GM19397 (cell line): ENCODE measurements at regions not wholly inside any gene's neighbourhood (a gene's known extent, or its start where the extent isn't known, plus 50 kb on each side); places are given as distances from the start of the nearest gene placed in this dataset.

Source experiments
- ATAC-seq: cut with Tn5 transposase; IDR thresholded peaks from one replicate; pipeline ENCODE4 v1.9.1; 2021; ENCODE audit warnings: mild to moderate bottlenecking, moderate library complexity; ENCODE audit not compliant: unreplicated experiment

DNA sequence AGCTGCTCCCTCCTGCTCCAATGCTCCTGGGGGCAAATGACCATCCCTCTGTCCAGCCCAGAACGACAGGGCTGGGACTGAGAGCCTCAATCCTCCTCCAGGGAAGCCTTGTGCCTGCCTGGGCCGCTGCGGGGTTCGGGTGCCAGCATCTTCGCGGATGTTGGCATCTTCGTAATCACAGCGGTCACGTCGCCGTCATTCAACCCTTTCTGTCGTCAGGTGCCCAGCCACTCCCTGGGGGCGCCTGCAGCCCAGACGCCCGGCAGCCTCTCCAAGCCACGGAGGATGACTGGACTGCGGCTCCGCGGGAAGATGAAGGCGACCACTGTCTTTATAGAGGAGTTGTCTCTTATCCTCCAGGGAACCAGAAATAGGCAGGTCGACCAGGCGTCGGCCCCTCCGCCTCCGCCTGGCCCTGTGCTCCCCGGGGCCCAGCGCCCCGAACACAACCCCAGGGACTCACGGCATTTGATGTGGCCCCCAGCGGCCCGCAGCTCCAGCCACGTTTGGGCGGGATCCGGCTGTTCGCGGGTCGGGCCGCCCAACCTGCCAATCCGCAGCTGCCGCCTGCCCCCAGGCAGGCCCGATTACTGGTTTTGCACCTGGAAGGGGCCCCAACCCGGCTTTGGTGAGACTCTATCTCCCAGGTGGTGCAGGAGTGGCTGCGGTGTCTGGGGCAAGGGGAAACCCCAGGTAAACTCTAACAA is 113.9 kb downstream of the THNSL2 start:
- no peak for ATAC-seq

DNA sequence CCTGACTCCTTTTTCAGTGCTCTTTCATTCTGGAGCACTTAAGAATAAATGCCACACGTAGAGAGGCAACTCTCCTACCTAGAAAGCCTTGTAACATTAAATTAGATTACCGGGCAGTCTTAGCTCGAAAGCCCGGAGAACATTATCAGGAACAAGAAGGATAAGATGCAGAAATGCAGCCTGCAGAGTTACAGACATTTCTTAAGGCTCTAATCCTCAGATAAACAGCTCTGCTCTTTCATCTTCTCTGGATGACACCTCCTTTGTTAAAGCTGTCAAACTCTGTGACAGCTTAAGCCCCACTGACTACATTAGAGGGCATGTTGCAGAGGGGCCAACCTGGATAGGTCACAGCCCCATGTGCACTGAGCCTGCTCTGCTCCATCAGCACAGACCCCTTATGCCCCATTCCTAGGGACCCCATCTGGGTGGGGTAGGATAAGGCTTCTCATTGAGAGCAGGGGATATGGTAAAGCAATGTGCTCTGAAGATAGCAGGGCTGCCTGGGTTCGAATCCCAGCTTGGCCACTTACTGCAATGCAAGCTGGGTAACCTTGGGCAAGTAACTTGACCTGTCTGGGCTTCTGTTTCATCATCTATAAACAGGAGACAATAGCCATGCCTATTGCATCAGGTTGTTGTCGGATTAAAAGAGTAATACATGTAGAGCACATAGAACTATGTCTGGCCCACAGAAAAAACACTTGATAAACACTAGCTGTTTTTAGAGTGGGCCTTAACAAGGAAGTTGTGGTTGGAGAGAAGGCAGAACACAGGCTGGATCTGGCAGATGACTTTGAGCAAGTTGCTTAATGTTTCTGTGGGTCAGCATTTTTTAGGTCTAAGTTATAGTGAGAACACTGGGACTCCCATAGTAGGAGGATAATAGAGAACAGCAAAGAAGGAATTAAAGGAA is 111.4 kb downstream of the THNSL2 start:
- no peak for ATAC-seq

GRCh38 chr2:88269836-88270235 is 99.7 kb downstream of the THNSL2 start:
- ATAC-seq = no peak

GRCh38 chr2:88265352-88266303 is 95.5 kb downstream of the THNSL2 start:
- ATAC-seq = no peak

DNA sequence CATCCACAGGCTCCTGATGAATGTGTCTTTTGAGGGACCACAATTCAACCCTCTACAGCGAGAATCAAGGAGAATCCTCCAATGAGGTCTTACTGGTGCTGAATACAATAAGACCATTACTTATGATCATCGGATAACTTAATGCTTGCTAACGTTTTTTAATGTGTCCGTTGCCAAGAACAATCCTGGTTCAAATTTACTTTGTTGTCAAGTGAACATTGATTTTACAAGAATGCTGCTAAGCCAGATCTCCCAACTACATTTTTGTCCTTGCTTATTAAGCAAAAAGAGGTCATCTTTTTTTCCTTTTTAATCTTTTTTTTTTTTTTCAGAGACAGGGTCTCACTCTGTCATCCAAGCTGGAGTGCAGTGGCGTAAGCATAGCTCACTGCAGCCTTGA is 93.7 kb downstream of the THNSL2 start:
- ATAC-seq = no peak

DNA sequence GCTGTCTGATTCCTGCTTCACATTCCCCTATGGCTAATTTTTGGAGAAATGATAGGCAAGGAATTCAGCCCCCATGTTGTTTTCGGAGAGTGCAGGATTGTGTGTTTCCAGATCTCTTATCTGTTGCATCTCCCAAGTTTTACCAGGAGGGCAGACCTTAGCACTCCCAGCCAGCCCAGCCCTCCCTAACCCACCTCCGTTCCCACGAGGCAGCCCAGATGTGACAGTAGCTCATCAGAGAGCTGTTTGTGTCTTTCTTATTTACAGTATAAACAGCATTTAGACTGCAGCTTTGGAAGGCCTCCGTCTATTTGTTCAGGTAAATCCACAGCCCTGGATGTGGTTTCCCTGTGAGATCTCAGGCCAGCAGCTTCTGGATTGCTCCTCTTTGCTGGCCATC is 91.6 kb downstream of the THNSL2 start:
- no peak for ATAC-seq

DNA sequence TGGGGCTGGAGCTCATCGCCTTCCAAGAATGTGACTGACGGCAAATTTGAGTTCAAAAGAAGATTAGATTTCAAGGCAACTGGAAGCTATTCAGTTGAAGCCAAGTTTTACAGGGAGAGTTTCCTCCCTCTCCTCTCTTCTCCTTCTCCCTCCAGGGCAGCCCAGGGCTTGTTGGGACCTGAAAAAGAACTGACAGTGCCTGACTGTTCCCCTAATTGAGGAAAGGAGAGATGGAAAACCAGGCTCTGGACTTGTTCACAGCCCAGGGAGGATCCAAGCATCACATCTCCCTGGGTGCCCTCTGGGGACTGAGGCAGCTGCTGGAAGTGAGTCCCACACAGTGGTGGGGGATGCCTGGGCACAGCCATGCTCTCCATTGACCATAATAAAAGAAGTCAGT is 88.1 kb downstream of the THNSL2 start:
- ATAC-seq = no peak

DNA sequence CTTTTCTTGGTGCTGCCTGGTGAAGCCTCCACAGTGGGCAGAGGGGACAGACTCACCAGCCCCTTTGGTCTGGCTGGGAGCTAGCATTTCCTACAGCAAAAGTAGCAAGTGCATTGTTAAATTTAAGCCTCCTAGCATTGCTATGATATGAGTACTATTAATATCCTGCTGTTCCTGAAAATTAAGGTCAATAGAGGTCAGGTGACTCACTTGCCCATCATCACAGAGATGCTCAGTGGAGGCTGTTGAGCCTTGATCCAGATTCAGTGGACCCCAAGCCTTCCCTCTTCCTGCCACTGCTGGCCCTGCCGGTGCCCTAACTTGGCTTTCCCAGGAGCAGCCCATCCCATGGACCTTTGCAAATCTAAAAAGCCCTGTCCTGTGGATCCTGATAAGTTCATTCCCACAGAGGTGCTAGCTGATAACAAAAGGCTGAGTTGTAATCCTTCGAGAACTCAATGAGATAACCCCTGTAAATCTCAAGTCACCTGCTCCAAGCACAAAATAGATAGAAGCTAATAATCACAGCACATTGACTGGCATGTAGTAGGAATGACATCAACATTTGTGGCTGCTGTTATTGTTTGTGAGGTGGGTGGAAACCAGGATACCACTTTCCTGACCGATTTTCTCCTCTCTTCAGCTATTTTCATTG is 84.4 kb downstream of the THNSL2 start:
- no peak for ATAC-seq

DNA sequence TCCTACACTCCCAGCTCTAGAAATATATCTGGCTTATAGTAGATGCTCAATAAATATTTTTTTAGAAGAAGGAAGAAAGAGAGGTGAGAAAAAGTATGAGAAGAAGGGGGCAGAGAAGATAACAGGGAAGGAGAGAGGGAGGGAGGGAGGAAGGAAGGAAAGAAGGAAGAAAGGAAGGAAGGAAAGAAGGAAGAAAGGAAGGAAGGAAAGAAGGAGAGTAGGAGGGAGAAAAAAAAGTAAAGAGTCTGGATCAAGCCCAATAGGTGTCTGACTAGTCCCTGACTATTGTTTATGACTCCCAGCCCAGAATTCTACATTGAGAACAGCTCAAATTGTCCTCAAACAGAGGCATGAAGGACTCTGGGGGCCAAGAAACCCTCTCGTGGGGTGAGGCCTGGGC is 83.9 kb downstream of the THNSL2 start:
- ATAC-seq = no peak

GRCh38 chr2:88253375-88253774 is 83.2 kb downstream of the THNSL2 start:
- no peak for ATAC-seq

- no peak for ATAC-seq
Observed at GRCh38 chr2:88252646-88253045, 82.5 kb downstream of the THNSL2 start.

DNA sequence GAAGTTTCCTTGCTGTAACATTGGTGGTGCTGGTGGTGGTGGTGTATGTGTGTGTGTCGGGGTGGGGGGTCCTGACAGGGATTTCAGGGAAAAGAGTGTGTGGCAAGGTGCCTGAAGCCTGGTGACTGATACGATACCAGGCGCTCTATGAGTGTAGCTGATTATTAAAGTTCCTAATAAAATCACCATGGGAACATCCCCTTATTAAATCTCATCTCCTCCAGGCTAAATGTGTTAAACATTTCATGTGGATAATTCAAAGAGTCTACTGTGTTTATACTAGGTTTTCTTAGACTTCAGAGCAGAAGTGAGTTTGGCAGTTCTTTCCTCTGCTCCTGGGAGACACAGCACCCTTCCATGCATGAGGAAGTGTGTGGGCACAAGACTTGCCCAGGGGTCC is 82.0 kb downstream of the THNSL2 start:
- ATAC-seq = no peak

GRCh38 chr2:88250404-88250803 is 80.3 kb downstream of the THNSL2 start:
- no peak for ATAC-seq

DNA sequence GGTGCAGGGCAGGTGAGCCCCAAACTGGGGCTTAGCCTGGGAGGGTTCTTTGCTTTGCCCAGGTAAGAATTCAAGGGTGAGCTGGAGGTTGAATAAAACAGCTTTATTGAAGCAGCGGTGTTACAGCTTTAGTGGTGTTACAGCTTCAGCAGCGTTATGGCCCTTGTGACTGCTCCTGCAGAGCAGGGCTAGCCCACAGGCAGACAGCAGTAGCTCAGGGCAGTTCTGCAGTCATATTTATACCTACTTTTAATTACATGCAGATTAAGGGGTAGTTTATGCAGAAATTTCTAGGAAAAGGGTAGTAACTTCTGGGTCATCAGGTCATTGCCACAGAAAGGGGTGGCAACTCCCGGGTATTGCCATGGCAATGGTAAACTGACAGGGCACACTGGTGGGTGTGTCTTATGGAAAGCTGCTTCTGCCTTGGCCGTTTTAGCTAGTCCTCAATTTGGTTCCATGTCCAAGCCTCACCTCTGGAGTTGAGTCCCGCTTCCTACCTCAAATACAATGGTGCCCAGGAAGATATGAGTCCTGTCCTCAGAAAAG is 78.2 kb downstream of the THNSL2 start:
- no peak for ATAC-seq

DNA sequence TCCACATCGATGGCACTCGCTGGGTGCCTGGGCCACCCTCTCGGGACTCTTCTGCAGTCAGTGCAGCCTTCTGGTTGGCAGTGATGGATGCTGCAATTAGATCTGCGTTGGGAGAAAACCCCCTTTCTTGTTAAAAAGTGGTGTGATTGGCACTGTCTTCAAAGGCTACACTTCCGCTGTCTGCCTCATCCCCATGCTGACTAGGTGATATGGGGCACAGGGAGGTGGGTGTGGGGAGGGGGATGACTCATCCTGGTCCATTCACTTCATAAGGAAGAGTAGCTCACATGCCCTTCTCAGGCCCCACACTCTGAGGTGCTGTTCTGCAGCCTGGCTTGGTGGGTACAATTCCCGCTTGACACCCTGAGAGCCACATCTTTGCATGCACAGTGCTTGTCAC is 77.4 kb downstream of the THNSL2 start:
- ATAC-seq = no peak

GRCh38 chr2:88245109-88245508 is 75.0 kb downstream of the THNSL2 start:
- no peak for ATAC-seq

GRCh38 chr2:88239781-88240180 is 69.6 kb downstream of the THNSL2 start:
- ATAC-seq = no peak

GRCh38 chr2:88236666-88237065 is 66.5 kb downstream of the THNSL2 start:
- ATAC-seq = no peak
